ENCODE measurements at regions not wholly inside any gene's neighbourhood (a gene's known extent, or its start where the extent isn't known, plus 50 kb on each side); places are given as distances from the start of the nearest gene placed in this dataset.

- TF ChIP-seq POLR2AphosphoS5 (IDR thresholded peaks at IDR 0.05; ENCODE audit: low read depth, low read length) (no peak), POLR2A (IDR thresholded peaks at IDR 0.05; ENCODE audit: low read depth, low read length) (no peak), TAF1 (IDR thresholded peaks at IDR 0.05; ENCODE audit: borderline replicate concordance, low read depth, low read length) (no peak)
Observed at GRCh38 chr4:112861691-112862674, 187.5 kb upstream of the ANK2 start.
